SK-N-SH (cell line): ENCODE measurements at regions not wholly inside any gene's neighbourhood (a gene's known extent, or its start where the extent isn't known, plus 50 kb on each side); places are given as distances from the start of the nearest gene placed in this dataset.

ENCODE experiments used
- CTCF ChIA-PET: fragments of 300-600, 350-600 bp; formaldehyde crosslinking; extraction: SDS; loops from one replicate; lab custom pipeline; 2021; lab: Yijun Ruan, JAX
- POLR2A ChIA-PET: fragments of 350-600 bp; sonication (Branson Sonifier 250); formaldehyde crosslinking; extraction: SDS; loops from one replicate; lab custom pipeline; 2020; ENCODE audit warnings: antibody characterized with exemption, inconsistent platforms; lab: Yijun Ruan, JAX
- DNase-seq: peaks from one replicate; pipeline ENCODE4 v3.0.0; 2012
- H2AFZ ChIP-seq: fragments of 200-600 bp; sonication (generic); 2 replicates; pipeline ENCODE4 v1.8.1; 2016; ENCODE audit warnings: antibody characterized with exemption, mild to moderate bottlenecking, low read depth
- H3F3A ChIP-seq: fragments of 200-600 bp; sonication (generic); replicated peaks from 2 replicates; pipeline ENCODE3; 2016; ENCODE audit warnings: antibody characterized with exemption, mild to moderate bottlenecking; ENCODE audit not compliant: insufficient read depth
- H3K27ac ChIP-seq, 2 experiments: fragments of 200-500 bp in 1 of 2; fragments of 200-600 bp in 1 of 2; sonication (Bioruptor generic) in 1 of 2; sonication (generic), shearing (Covaris generic) in 1 of 2; 2 replicates each; pipeline versions ENCODE4 v1.5.1 to v1.6.1; 2014 to 2016; ENCODE audit warnings: low read depth in 2 of 2, inconsistent platforms in 1 of 2, low read length in 1 of 2, mild to moderate bottlenecking in 1 of 2, mixed read lengths in 1 of 2
- H3K27me3 ChIP-seq: fragments of 200-600 bp; sonication (generic), shearing (Covaris generic); 2 replicates; pipeline ENCODE4 v1.6.1; 2016; ENCODE audit warnings: mixed run types; ENCODE audit not compliant: insufficient read depth
- H3K36me3 ChIP-seq, 2 experiments: fragments of 200-500 bp in 1 of 2; fragments of 200-600 bp in 1 of 2; sonication (Bioruptor generic) in 1 of 2; sonication (generic) in 1 of 2; replicated peaks in 1 of 2; 2 replicates each; pipeline versions ENCODE3 to v1.5.1; 2014 to 2016; ENCODE audit warnings: low read length in 1 of 2, mild to moderate bottlenecking in 1 of 2; ENCODE audit not compliant: insufficient read depth in 2 of 2, control insufficient read depth in 1 of 2
- H3K4me1 ChIP-seq, 2 experiments: fragments of 200-500 bp in 1 of 2; fragments of 200-600 bp in 1 of 2; sonication (Bioruptor generic) in 1 of 2; sonication (generic), shearing (Covaris generic) in 1 of 2; 2 replicates each; pipeline versions ENCODE4 v1.5.1 to v1.6.1; 2014 to 2016; ENCODE audit warnings: low read depth in 1 of 2, low read length in 1 of 2, mixed run types in 1 of 2; ENCODE audit not compliant: insufficient read depth in 2 of 2, control insufficient read depth in 1 of 2
- H3K4me2 ChIP-seq: fragments of 200-600 bp; sonication (generic), shearing (Covaris generic); 2 replicates; pipeline ENCODE4 v1.6.1; 2017; ENCODE audit warnings: mixed run types
- H3K4me3 ChIP-seq, 2 experiments: fragments of 200-500 bp in 1 of 2; fragments of 200-600 bp in 1 of 2; sonication (Bioruptor generic) in 1 of 2; sonication (generic), shearing (Covaris generic) in 1 of 2; 2 replicates each; pipeline versions ENCODE4 v1.5.1 to v1.8.1; 2014 to 2016; ENCODE audit warnings: low read depth in 2 of 2, inconsistent platforms in 1 of 2, low read length in 1 of 2, mild to moderate bottlenecking in 1 of 2, mixed read lengths in 1 of 2, moderate library complexity in 1 of 2
- H3K79me2 ChIP-seq: fragments of 200-600 bp; sonication (generic); 2 replicates; pipeline ENCODE4 v1.8.1; 2017; ENCODE audit warnings: mild to moderate bottlenecking; ENCODE audit not compliant: insufficient read depth
- H3K9ac ChIP-seq: fragments of 200-600 bp; sonication (generic); 2 replicates; pipeline ENCODE4 v1.6.1; 2017; ENCODE audit warnings: mixed run types
- H3K9me2 ChIP-seq: fragments of 200-600 bp; sonication (generic); 2 replicates; pipeline ENCODE4 v1.6.1; 2017; ENCODE audit warnings: mixed run types
- H3K9me3 ChIP-seq: fragments of 200-600 bp; sonication (generic); 2 replicates; pipeline ENCODE4 v1.6.1; 2017; ENCODE audit warnings: mixed run types, mild to moderate bottlenecking, moderate library complexity
- H4K20me1 ChIP-seq: fragments of 200-600 bp; sonication (generic); 2 replicates; pipeline ENCODE4 v1.6.1; 2017; ENCODE audit warnings: mild to moderate bottlenecking, mixed run types; ENCODE audit not compliant: insufficient read depth
- CTCF ChIP-seq: fragments of 200-600 bp; sonication (generic); IDR thresholded peaks from 2 replicates; pipeline ENCODE4 v1.6.1; 2017; ENCODE audit warnings: antibody characterized with exemption, mild to moderate bottlenecking, moderate library complexity
- GATA2 ChIP-seq: sonication (generic); formaldehyde crosslinking; IDR thresholded peaks from 2 replicates; pipeline ENCODE4 v1.5.0; 2020; ENCODE audit warnings: mild to moderate bottlenecking, missing genetic modification reagents
- NFIC ChIP-seq: IDR thresholded peaks from 2 replicates; pipeline ENCODE4 v1.4.0; 2012; ENCODE audit warnings: borderline replicate concordance
- NRF1 ChIP-seq: IDR thresholded peaks from 2 replicates; pipeline ENCODE4 v1.6.1; 2012; ENCODE audit warnings: low read depth, mild to moderate bottlenecking, low read length
- POLR2AphosphoS5 ChIP-seq: IDR thresholded peaks from 2 replicates; pipeline ENCODE4 v1.6.1; 2012; ENCODE audit warnings: low read depth, low read length
- RAD21 ChIP-seq: IDR thresholded peaks from 2 replicates; pipeline ENCODE4 v1.6.1; 2012; ENCODE audit warnings: mild to moderate bottlenecking, low read length
- RFX5 ChIP-seq: IDR thresholded peaks from 2 replicates; pipeline ENCODE4 v1.6.1; 2012; ENCODE audit warnings: mild to moderate bottlenecking, improper control_type of control experiment, low read length
- RXRA ChIP-seq: IDR thresholded peaks from 2 replicates; pipeline ENCODE4 v1.4.0; 2012; ENCODE audit warnings: low read depth, mild to moderate bottlenecking, borderline replicate concordance
- SMC3 ChIP-seq: IDR thresholded peaks from 2 replicates; pipeline ENCODE4 v1.6.1; 2012; ENCODE audit warnings: low read depth, low read length, improper control_type of control experiment
- TAF1 ChIP-seq: IDR thresholded peaks from 2 replicates; pipeline ENCODE4 v1.6.1; 2012; ENCODE audit warnings: low read depth, mild to moderate bottlenecking, low read length, moderate library complexity, borderline replicate concordance
- USF1 ChIP-seq: IDR thresholded peaks from 2 replicates; pipeline ENCODE4 v1.4.0; 2012; ENCODE audit warnings: low read depth, borderline replicate concordance
- USF2 ChIP-seq: fragments of 150-350 bp; IDR thresholded peaks from 2 replicates; pipeline ENCODE4 v1.6.1; 2017; ENCODE audit warnings: antibody characterized with exemption, low read length, low read depth, borderline replicate concordance
- WGBS: methylation state at CpG from one replicate; pipeline ENCODE4 v1.1.6; 2017; ENCODE audit warnings: low lambda C conversion rate; 5-methylcytosine and 5-hydroxymethylcytosine counted together
- TF ChIP-seq, protein P1 (sequence below): IDR thresholded peaks from 2 replicates; pipeline ENCODE4; 2012
- TF ChIP-seq, protein P2 (sequence below): IDR thresholded peaks from 2 replicates; pipeline ENCODE4 v1.4.0; 2012; ENCODE audit warnings: low read depth, borderline replicate concordance
- TF ChIP-seq, protein P3 (sequence below): fragments of 150-350 bp; IDR thresholded peaks from 2 replicates; pipeline ENCODE4 v1.6.1; 2016; ENCODE audit warnings: mild to moderate bottlenecking, low read depth, low read length

DNA sequence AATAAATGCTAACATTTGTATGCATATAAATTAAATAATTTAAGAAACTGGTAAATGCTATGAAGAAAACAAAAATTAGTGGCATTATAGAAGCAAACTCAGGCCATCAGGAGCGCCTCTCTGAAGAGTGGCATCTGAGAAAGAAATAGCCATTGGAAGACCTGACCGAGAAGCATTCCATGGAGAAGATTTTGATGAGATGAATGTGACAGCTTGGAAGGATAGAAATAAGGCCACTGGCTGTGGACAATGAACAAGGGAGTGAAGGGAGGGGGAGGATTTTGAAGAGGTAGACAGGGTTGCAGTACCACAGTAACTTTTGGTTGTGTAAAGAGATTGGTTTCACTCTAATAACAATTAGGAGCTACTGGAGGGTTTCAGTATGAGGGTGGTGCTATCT is 436.7 kb downstream of the CCSER2 start:
- Histone ChIP-seq H4K20me1 (no peaks in the 10 kb centered on the region), H3K4me2 (no peak overlapping the region), H3K4me1 (no peaks in the 10 kb centered on the region), H3K27me3 (no peaks in the 10 kb centered on the region), H3K36me3 (no peaks in the 10 kb centered on the region), H3F3A (no peaks in the 10 kb centered on the region), H3K9ac (no peak overlapping the region), H3K27ac (no peak overlapping the region), H3K9me3 (no peaks in the 10 kb centered on the region), H3K4me3 (no peak overlapping the region), H3K9me2 (no peaks in the 10 kb centered on the region), H3K79me2 (no peaks in the 10 kb centered on the region), H2AFZ (no peak overlapping the region)
- WGBS: 30% methylated on average over 2 of the region's 2 CpGs
- TF ChIP-seq, protein P1, sequence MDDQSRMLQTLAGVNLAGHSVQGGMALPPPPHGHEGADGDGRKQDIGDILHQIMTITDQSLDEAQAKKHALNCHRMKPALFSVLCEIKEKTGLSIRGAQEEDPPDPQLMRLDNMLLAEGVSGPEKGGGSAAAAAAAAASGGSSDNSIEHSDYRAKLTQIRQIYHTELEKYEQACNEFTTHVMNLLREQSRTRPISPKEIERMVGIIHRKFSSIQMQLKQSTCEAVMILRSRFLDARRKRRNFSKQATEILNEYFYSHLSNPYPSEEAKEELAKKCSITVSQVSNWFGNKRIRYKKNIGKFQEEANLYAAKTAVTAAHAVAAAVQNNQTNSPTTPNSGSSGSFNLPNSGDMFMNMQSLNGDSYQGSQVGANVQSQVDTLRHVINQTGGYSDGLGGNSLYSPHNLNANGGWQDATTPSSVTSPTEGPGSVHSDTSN: no peak
- TF ChIP-seq GATA2 (CRISPR knock-in tag) (no peak), RFX5 (no peak), TAF1 (no peak), SMC3 (no peak), NFIC (no peak), USF2 (no peak)
- TF ChIP-seq, protein P2, sequence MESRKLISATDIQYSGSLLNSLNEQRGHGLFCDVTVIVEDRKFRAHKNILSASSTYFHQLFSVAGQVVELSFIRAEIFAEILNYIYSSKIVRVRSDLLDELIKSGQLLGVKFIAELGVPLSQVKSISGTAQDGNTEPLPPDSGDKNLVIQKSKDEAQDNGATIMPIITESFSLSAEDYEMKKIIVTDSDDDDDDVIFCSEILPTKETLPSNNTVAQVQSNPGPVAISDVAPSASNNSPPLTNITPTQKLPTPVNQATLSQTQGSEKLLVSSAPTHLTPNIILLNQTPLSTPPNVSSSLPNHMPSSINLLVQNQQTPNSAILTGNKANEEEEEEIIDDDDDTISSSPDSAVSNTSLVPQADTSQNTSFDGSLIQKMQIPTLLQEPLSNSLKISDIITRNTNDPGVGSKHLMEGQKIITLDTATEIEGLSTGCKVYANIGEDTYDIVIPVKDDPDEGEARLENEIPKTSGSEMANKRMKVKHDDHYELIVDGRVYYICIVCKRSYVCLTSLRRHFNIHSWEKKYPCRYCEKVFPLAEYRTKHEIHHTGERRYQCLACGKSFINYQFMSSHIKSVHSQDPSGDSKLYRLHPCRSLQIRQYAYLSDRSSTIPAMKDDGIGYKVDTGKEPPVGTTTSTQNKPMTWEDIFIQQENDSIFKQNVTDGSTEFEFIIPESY: no peak
- no peak for DNase-seq
- ChIA-PET POLR2A (no interaction called here), CTCF (interaction anchor here (1.2 kb wide), 1 partner anchor 21 kb away, joined by 3 read pairs; no protein-coding TSS in a partner anchor)

DNA sequence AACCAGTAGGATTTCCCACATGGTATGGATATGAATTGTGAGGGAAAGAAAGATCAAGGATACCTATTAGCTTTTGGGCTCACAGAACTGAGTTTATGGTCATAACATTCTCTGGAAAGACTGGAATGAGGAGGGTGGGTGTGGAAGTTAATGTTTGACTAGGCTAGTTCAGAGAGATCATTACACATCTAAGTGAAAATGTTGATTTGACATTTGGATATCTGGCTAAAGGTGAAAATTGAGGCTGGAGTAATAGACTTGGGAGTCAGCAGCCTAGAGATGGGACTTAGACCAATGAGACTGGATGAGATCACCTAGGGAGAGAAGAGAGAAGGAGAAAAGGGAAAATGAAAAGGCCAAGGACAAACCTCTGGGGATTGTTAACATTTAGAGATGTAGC is 437.3 kb downstream of the CCSER2 start:
- Histone ChIP-seq H3K79me2 (no peaks in the 10 kb centered on the region), H3K9me2 (no peaks in the 10 kb centered on the region), H3K4me3 (no peak overlapping the region), H3K9ac (no peak overlapping the region), H4K20me1 (no peaks in the 10 kb centered on the region), H3K4me2 (no peak overlapping the region), H3K27me3 (no peaks in the 10 kb centered on the region), H2AFZ (no peak overlapping the region), H3K4me1 (no peaks in the 10 kb centered on the region), H3K36me3 (no peaks in the 10 kb centered on the region), H3K27ac (no peak overlapping the region), H3F3A (no peaks in the 10 kb centered on the region), H3K9me3 (no peaks in the 10 kb centered on the region)
- CTCF ChIA-PET: interaction anchor here (1.2 kb wide), 1 partner anchor 22 kb away, joined by 3 read pairs; no protein-coding TSS in a partner anchor
- DNase-seq: no peak
- POLR2A ChIA-PET: no interaction called here
- TF ChIP-seq CTCF: no peak
- TF ChIP-seq USF1: no peak
- TF ChIP-seq, protein P3, sequence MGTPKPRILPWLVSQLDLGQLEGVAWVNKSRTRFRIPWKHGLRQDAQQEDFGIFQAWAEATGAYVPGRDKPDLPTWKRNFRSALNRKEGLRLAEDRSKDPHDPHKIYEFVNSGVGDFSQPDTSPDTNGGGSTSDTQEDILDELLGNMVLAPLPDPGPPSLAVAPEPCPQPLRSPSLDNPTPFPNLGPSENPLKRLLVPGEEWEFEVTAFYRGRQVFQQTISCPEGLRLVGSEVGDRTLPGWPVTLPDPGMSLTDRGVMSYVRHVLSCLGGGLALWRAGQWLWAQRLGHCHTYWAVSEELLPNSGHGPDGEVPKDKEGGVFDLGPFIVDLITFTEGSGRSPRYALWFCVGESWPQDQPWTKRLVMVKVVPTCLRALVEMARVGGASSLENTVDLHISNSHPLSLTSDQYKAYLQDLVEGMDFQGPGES: no peak
- no peak for TF ChIP-seq RAD21
- TF ChIP-seq RXRA: no peak
- TF ChIP-seq NRF1: no peak
- no peak for TF ChIP-seq SMC3
- TF ChIP-seq, protein P2: no peak
- TF ChIP-seq, protein P1: no peak
- no peak for TF ChIP-seq POLR2AphosphoS5
